ENCODE measurements at regions not wholly inside any gene's neighbourhood (a gene's known extent, or its start where the extent isn't known, plus 50 kb on each side); places are given as distances from the start of the nearest gene placed in this dataset.
"Not testable (repeated sequence)": the region's sequence is repeated elsewhere in the genome, so short reads cannot be mapped to it uniquely, and the experiment has no call there.

GRCh38 chr19:40940771-40941170 lies 50.3 kb upstream of the CYP2B6 start:
- not testable (repeated sequence) for H3K9me2 ChIP-seq (ENCODE audit: insufficient read depth); H3K36me3 ChIP-seq (ENCODE audit: insufficient read depth); H3K4me1 Mint-ChIP-seq; H3K27me3 ChIP-seq (ENCODE audit: insufficient read depth); H3K27ac ChIP-seq (ENCODE audit: low read depth); H3F3A ChIP-seq (replicated peaks; ENCODE audit: low read depth); H3K27me3 Mint-ChIP-seq (ENCODE audit: insufficient read depth, low read depth, poor library complexity); H4K20me1 ChIP-seq (replicated peaks; ENCODE audit: insufficient read depth); H3K36me3 Mint-ChIP-seq (ENCODE audit: low read depth); H3K27ac Mint-ChIP-seq; H3K4me3 Mint-ChIP-seq; H3K4me1 ChIP-seq (ENCODE audit: insufficient read depth); H3K9me3 Mint-ChIP-seq; H3K79me2 ChIP-seq (replicated peaks; ENCODE audit: insufficient read depth); H2AFZ ChIP-seq; DNase-seq (ENCODE audit: low spot score); H3K4me2 ChIP-seq; ATAC-seq; H3K4me3 ChIP-seq

- not testable (repeated sequence) for H3K79me2 ChIP-seq (replicated peaks; ENCODE audit: insufficient read depth); H3K36me3 Mint-ChIP-seq (ENCODE audit: low read depth); ATAC-seq; H2AFZ ChIP-seq; H3K27ac Mint-ChIP-seq; H3F3A ChIP-seq (replicated peaks; ENCODE audit: low read depth); H3K9me2 ChIP-seq (ENCODE audit: insufficient read depth); DNase-seq (ENCODE audit: low spot score); H3K4me3 Mint-ChIP-seq; H3K9me3 Mint-ChIP-seq; H3K4me1 ChIP-seq (ENCODE audit: insufficient read depth); H3K4me3 ChIP-seq; H3K27ac ChIP-seq (ENCODE audit: low read depth); H3K36me3 ChIP-seq (ENCODE audit: insufficient read depth); H3K27me3 Mint-ChIP-seq (ENCODE audit: insufficient read depth, low read depth, poor library complexity); H3K27me3 ChIP-seq (ENCODE audit: insufficient read depth); H3K4me2 ChIP-seq; H4K20me1 ChIP-seq (replicated peaks; ENCODE audit: insufficient read depth); H3K4me1 Mint-ChIP-seq
Measured at GRCh38 chr19:40938007-40938406, 53.1 kb upstream of the CYP2B6 start.

DNA sequence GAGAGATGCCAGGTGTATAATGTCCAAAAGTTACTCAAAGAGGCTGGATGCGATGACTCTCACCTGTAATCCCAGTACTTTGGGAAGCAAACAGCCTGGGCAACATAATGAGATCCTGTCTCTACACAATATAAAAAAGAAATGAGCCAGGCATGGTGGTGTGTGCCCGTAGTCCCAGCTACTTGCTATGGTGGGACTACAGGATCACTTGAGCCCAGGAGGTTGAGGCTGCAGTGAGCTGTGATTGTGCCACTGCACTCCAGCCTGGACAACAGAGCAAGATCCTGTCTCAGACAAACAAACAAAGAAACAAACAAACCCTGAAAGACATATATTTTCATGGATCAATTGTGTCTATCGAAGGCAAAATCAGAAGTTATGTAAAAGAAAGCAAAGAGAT lies 54.3 kb upstream of the CYP2B6 start:
- no peaks in the 10 kb centered on the region for H3K79me2 ChIP-seq (replicated peaks; ENCODE audit: insufficient read depth)
- Mint-ChIP-seq H3K4me1 (peaks cover 2% of the 10 kb centered on the region; the same call in 2 of the 3 replicates), H3K27me3 (ENCODE audit: insufficient read depth, low read depth, poor library complexity) (peaks cover 7% of the 10 kb centered on the region), H3K36me3 (ENCODE audit: low read depth) (no peaks in the 10 kb centered on the region; the same call in 2 of the 3 replicates), H3K4me3 (no peak overlapping the region), H3K9me3 (peaks cover 4% of the 10 kb centered on the region; the same call in 2 of the 3 replicates), H3K27ac (no peak overlapping the region)
- H4K20me1 ChIP-seq (replicated peaks; ENCODE audit: insufficient read depth): no peaks in the 10 kb centered on the region
- H2AFZ ChIP-seq: no peak overlapping the region
- DNase-seq (ENCODE audit: low spot score) (no peak), ATAC-seq (no peak)
- H3K27ac ChIP-seq (ENCODE audit: low read depth): no peak overlapping the region
- H3K9me2 ChIP-seq (ENCODE audit: insufficient read depth): no peaks in the 10 kb centered on the region
- no peaks in the 10 kb centered on the region for H3K4me1 ChIP-seq (ENCODE audit: insufficient read depth)
- no peak overlapping the region for H3K4me3 ChIP-seq
- no peaks in the 10 kb centered on the region for H3F3A ChIP-seq (replicated peaks; ENCODE audit: low read depth)
- no peak overlapping the region for H3K4me2 ChIP-seq
- H3K27me3 ChIP-seq (ENCODE audit: insufficient read depth): no peaks in the 10 kb centered on the region
- no peaks in the 10 kb centered on the region for H3K36me3 ChIP-seq (ENCODE audit: insufficient read depth)
- TF ChIP-seq EZH2 (IDR thresholded peaks at IDR 0.05; ENCODE audit: low read depth, unreplicated experiment) (no peak), EZH2phosphoT487 (IDR thresholded peaks at IDR 0.05; ENCODE audit: unreplicated experiment) (no peak), CREB1 (CRISPR knock-in tag; IDR thresholded peaks at IDR 0.05; ENCODE audit: low read depth) (no peak), POLR2AphosphoS5 (IDR thresholded peaks at IDR 0.05; ENCODE audit: low read depth) (no peak), NANOG (IDR thresholded peaks at IDR 0.05; ENCODE audit: borderline replicate concordance) (no peak), JUNB (IDR thresholded peaks at IDR 0.05; ENCODE audit: unreplicated experiment) (no peak), CTCF (conservative IDR thresholded peaks at IDR 0.05; ENCODE audit: low read depth in 2 of 2) (no peak), STAT1 (IDR thresholded peaks at IDR 0.05; ENCODE audit: unreplicated experiment) (no peak)
- TF ChIP-seq, protein P1, sequence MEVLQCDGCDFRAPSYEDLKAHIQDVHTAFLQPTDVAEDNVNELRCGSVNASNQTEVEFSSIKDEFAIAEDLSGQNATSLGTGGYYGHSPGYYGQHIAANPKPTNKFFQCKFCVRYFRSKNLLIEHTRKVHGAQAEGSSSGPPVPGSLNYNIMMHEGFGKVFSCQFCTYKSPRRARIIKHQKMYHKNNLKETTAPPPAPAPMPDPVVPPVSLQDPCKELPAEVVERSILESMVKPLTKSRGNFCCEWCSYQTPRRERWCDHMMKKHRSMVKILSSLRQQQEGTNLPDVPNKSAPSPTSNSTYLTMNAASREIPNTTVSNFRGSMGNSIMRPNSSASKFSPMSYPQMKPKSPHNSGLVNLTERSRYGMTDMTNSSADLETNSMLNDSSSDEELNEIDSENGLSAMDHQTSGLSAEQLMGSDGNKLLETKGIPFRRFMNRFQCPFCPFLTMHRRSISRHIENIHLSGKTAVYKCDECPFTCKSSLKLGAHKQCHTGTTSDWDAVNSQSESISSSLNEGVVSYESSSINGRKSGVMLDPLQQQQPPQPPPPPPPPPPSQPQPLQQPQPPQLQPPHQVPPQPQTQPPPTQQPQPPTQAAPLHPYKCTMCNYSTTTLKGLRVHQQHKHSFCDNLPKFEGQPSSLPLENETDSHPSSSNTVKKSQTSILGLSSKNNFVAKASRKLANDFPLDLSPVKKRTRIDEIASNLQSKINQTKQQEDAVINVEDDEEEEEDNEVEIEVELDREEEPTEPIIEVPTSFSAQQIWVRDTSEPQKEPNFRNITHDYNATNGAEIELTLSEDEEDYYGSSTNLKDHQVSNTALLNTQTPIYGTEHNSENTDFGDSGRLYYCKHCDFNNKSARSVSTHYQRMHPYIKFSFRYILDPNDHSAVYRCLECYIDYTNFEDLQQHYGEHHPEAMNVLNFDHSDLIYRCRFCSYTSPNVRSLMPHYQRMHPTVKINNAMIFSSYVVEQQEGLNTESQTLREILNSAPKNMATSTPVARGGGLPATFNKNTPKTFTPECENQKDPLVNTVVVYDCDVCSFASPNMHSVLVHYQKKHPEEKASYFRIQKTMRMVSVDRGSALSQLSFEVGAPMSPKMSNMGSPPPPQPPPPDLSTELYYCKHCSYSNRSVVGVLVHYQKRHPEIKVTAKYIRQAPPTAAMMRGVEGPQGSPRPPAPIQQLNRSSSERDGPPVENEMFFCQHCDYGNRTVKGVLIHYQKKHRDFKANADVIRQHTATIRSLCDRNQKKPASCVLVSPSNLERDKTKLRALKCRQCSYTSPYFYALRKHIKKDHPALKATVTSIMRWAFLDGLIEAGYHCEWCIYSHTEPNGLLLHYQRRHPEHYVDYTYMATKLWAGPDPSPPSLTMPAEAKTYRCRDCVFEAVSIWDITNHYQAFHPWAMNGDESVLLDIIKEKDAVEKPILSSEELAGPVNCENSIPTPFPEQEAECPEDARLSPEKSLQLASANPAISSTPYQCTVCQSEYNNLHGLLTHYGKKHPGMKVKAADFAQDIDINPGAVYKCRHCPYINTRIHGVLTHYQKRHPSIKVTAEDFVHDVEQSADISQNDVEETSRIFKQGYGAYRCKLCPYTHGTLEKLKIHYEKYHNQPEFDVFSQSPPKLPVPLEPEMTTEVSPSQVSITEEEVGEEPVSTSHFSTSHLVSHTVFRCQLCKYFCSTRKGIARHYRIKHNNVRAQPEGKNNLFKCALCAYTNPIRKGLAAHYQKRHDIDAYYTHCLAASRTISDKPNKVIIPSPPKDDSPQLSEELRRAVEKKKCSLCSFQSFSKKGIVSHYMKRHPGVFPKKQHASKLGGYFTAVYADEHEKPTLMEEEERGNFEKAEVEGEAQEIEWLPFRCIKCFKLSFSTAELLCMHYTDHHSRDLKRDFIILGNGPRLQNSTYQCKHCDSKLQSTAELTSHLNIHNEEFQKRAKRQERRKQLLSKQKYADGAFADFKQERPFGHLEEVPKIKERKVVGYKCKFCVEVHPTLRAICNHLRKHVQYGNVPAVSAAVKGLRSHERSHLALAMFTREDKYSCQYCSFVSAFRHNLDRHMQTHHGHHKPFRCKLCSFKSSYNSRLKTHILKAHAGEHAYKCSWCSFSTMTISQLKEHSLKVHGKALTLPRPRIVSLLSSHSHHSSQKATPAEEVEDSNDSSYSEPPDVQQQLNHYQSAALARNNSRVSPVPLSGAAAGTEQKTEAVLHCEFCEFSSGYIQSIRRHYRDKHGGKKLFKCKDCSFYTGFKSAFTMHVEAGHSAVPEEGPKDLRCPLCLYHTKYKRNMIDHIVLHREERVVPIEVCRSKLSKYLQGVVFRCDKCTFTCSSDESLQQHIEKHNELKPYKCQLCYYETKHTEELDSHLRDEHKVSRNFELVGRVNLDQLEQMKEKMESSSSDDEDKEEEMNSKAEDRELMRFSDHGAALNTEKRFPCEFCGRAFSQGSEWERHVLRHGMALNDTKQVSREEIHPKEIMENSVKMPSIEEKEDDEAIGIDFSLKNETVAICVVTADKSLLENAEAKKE (CRISPR knock-in tag; IDR thresholded peaks at IDR 0.05): no peak
- TF ChIP-seq, protein P2, sequence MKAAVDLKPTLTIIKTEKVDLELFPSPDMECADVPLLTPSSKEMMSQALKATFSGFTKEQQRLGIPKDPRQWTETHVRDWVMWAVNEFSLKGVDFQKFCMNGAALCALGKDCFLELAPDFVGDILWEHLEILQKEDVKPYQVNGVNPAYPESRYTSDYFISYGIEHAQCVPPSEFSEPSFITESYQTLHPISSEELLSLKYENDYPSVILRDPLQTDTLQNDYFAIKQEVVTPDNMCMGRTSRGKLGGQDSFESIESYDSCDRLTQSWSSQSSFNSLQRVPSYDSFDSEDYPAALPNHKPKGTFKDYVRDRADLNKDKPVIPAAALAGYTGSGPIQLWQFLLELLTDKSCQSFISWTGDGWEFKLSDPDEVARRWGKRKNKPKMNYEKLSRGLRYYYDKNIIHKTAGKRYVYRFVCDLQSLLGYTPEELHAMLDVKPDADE (IDR thresholded peaks at IDR 0.05): no peak

Data from GM23338 (cell line).